SU-DHL-6 (cell line): ENCODE measurements at regions not wholly inside any gene's neighbourhood (a gene's known extent, or its start where the extent isn't known, plus 50 kb on each side); places are given as distances from the start of the nearest gene placed in this dataset.

ENCODE experiments used
- H2AFZ ChIP-seq: fragments of 200-600 bp; sonication (generic); 2 replicates; pipeline ENCODE4 v1.6.1; 2014; ENCODE audit warnings: low read depth, mild to moderate bottlenecking, moderate library complexity, mixed read lengths, antibody characterized with exemption, low read length; ENCODE audit not compliant: severe bottlenecking
- H3F3A ChIP-seq: fragments of 200-600 bp; shearing (Covaris generic); 2 replicates; pipeline ENCODE4 v1.6.0; 2016; ENCODE audit warnings: antibody characterized with exemption, mild to moderate bottlenecking; ENCODE audit not compliant: insufficient read depth
- H3K27ac ChIP-seq: fragments of 200-600 bp; sonication (generic); 2 replicates; pipeline ENCODE4 v1.5.1; 2016; ENCODE audit warnings: low read depth, mild to moderate bottlenecking, low read length, moderate library complexity, mixed read lengths
- H3K27me3 ChIP-seq: fragments of 200-600 bp; sonication (generic), shearing (Covaris generic); 2 replicates; pipeline ENCODE4 v1.6.0; 2014; ENCODE audit warnings: mild to moderate bottlenecking, low read length
- H3K36me3 ChIP-seq: fragments of 200-600 bp; sonication (generic); 2 replicates; pipeline ENCODE4 v1.6.1; 2014; ENCODE audit warnings: mild to moderate bottlenecking, low read length, mixed read lengths
- H3K4me2 ChIP-seq: fragments of 300-600, 200-600 bp; shearing (Covaris generic), sonication (generic); 2 replicates; pipeline ENCODE4 v1.6.0; 2014; ENCODE audit warnings: low read length, low read depth, mild to moderate bottlenecking; ENCODE audit not compliant: poor library complexity, severe bottlenecking
- H3K4me3 ChIP-seq: fragments of 200-600 bp; sonication (generic); 2 replicates; pipeline ENCODE4 v1.5.1; 2014; ENCODE audit warnings: antibody characterized with exemption, low read length, mild to moderate bottlenecking, mixed read lengths; ENCODE audit not compliant: insufficient read depth, poor library complexity, severe bottlenecking
- H3K79me2 ChIP-seq: fragments of 200-600 bp; sonication (generic); 2 replicates; pipeline ENCODE4 v1.6.1; 2014; ENCODE audit warnings: mild to moderate bottlenecking, low read length, moderate library complexity; ENCODE audit not compliant: insufficient read depth
- H3K9ac ChIP-seq: fragments of 200-600 bp; sonication (generic); 2 replicates; pipeline ENCODE4 v1.7.0; 2014; ENCODE audit warnings: mild to moderate bottlenecking, low read length
- H3K9me2 ChIP-seq: fragments of 200-600 bp; sonication (generic); replicated peaks from 2 replicates; pipeline ENCODE4 v1.6.1; 2014; ENCODE audit warnings: low read length; ENCODE audit not compliant: insufficient read depth
- H3K9me3 ChIP-seq: fragments of 200-600 bp; sonication (generic); 2 replicates; pipeline ENCODE4 v1.6.1; 2014; ENCODE audit warnings: low read length, mixed read lengths; ENCODE audit not compliant: insufficient read depth
- H4K20me1 ChIP-seq: fragments of 200-600 bp; sonication (generic); 2 replicates; pipeline ENCODE4 v1.6.1; 2014; ENCODE audit warnings: low read depth, mild to moderate bottlenecking, antibody characterized with exemption, low read length, moderate library complexity, mixed read lengths
- EZH2phosphoT487 ChIP-seq: fragments of 200-600 bp; sonication (generic), shearing (Covaris generic); conservative IDR thresholded peaks from 2 replicates; pipeline ENCODE4 v1.6.1; 2018; ENCODE audit warnings: mild to moderate bottlenecking, antibody characterized with exemption, low read length, moderate library complexity, mixed read lengths
- TF ChIP-seq, protein P1 (sequence below): fragments of 200-600 bp; sonication (generic); IDR thresholded peaks from one replicate; pipeline ENCODE4 v1.5.1; 2017; ENCODE audit warnings: antibody characterized with exemption, mild to moderate bottlenecking, low read length, moderate library complexity; ENCODE audit not compliant: insufficient read depth, poor library complexity, severe bottlenecking

DNA sequence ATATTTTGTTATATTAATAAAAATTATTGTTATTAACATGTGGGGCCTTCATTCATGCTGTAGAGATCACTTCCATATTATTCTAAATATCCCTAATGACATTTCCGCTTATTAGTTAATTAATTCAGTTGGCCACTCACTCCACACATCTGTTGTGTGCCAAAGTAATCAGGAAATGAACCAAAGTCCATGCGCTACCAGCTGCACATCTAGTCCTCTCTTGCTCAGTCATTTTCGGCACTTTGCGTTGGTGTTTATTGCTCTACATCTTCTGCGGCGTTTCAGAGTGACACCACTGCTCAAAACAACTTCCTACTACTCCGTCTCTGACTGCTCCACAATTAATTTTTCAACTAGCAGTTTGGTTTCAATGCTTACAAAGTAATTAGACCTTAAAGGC, 101.4 kb upstream of the ZFHX3 start:
- Histone ChIP-seq H3K79me2 (no peaks in the 10 kb centered on the region), H2AFZ (no peak overlapping the region), H3F3A (no peaks in the 10 kb centered on the region), H3K4me3 (no peak overlapping the region), H3K9me3 (no peaks in the 10 kb centered on the region), H3K36me3 (no peaks in the 10 kb centered on the region), H3K9ac (no peak overlapping the region), H3K27ac (no peak overlapping the region), H4K20me1 (no peaks in the 10 kb centered on the region), H3K9me2 (no peaks in the 10 kb centered on the region), H3K4me2 (no peak overlapping the region), H3K27me3 (no peaks in the 10 kb centered on the region)
- TF ChIP-seq EZH2phosphoT487: no peak
- TF ChIP-seq, protein P1, sequence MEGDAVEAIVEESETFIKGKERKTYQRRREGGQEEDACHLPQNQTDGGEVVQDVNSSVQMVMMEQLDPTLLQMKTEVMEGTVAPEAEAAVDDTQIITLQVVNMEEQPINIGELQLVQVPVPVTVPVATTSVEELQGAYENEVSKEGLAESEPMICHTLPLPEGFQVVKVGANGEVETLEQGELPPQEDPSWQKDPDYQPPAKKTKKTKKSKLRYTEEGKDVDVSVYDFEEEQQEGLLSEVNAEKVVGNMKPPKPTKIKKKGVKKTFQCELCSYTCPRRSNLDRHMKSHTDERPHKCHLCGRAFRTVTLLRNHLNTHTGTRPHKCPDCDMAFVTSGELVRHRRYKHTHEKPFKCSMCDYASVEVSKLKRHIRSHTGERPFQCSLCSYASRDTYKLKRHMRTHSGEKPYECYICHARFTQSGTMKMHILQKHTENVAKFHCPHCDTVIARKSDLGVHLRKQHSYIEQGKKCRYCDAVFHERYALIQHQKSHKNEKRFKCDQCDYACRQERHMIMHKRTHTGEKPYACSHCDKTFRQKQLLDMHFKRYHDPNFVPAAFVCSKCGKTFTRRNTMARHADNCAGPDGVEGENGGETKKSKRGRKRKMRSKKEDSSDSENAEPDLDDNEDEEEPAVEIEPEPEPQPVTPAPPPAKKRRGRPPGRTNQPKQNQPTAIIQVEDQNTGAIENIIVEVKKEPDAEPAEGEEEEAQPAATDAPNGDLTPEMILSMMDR: no peak

DNA sequence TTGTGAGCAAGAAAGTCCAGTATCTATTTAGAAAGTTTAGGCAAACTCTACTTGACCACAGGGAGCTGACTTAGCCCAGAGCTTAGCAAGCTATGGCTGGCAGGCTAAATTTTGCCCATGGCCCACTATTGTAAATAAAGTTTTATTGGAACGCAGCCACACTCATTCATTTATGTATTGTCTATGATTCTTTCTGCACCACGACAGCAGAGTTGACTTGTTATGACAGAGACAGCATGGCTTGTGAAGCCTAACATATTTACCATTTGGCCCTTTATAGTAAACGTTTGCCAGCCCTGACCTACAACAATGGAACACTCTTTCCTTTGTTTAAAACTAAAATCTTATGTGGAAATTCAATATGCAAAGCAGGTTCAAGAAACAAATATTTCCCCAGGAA, 100.0 kb upstream of the ZFHX3 start:
- H3K4me2 ChIP-seq: no peak overlapping the region
- H3K9me3 ChIP-seq: no peaks in the 10 kb centered on the region
- no peaks in the 10 kb centered on the region for H3K9me2 ChIP-seq
- no peaks in the 10 kb centered on the region for H3F3A ChIP-seq
- H3K79me2 ChIP-seq: no peaks in the 10 kb centered on the region
- H3K9ac ChIP-seq: no peak overlapping the region
- H4K20me1 ChIP-seq: no peaks in the 10 kb centered on the region
- H3K36me3 ChIP-seq: no peaks in the 10 kb centered on the region
- TF ChIP-seq EZH2phosphoT487: no peak
- TF ChIP-seq, protein P1: no peak
- no peaks in the 10 kb centered on the region for H3K27me3 ChIP-seq
- no peak overlapping the region for H2AFZ ChIP-seq
- no peak overlapping the region for H3K4me3 ChIP-seq
- H3K27ac ChIP-seq: no peak overlapping the region

DNA sequence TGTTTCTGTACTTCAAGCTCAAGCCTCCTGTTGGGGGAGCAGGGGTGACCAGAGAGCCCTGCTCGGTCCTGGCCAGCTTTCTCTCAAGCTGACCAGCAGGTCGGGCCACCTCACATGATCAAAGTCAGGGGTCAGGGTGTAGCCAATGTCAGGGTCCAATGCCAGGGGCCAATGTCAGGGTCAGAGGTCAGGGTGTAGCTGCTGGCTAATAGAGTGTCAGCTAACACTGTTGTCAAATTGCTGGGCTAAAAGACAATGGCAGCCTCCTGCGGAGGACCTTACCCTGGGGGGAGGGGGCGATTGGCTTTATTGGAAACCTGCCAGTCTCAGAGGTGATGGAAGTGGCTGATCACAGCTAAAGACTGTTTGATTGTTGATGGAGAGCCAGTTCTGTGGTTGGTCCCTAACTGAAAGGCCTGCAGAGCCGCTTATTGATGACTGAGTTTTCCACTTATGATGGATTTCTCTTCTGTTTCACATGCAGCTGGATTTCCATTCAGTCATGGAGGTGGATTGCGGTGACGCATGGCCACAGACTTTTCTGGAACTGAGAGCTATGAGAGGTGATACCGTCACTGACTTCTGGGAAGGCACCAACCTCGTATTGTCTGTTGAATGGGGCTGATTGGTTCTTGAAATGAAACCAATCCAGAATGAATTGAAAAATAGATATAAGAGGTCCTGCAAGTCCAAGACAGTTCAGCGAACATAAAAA, 97.4 kb upstream of the ZFHX3 start:
- no peak overlapping the region for H3K27ac ChIP-seq
- no peaks in the 10 kb centered on the region for H3K79me2 ChIP-seq
- no peaks in the 10 kb centered on the region for H3K9me3 ChIP-seq
- no peak overlapping the region for H3K4me2 ChIP-seq
- H4K20me1 ChIP-seq: no peaks in the 10 kb centered on the region
- no peak overlapping the region for H3K4me3 ChIP-seq
- no peaks in the 10 kb centered on the region for H3K9me2 ChIP-seq
- H3K36me3 ChIP-seq: no peaks in the 10 kb centered on the region
- no peak for TF ChIP-seq EZH2phosphoT487
- TF ChIP-seq, protein P1: no peak
- H3F3A ChIP-seq: no peaks in the 10 kb centered on the region
- no peak overlapping the region for H2AFZ ChIP-seq
- no peaks in the 10 kb centered on the region for H3K27me3 ChIP-seq
- no peak overlapping the region for H3K9ac ChIP-seq
